Stimulated activated naive B cell treated with anti-CD40 and anti-IgM and Interleukin-4, amounts not matched to agents 10 μg/mL and 1 μg/mL and 100 μg/mL, for 72 hours (primary cell): ENCODE measurements at regions not wholly inside any gene's neighbourhood (a gene's known extent, or its start where the extent isn't known, plus 50 kb on each side); places are given as distances from the start of the nearest gene placed in this dataset.

Experiments
- ATAC-seq, 2 donors: fragments of 150-1000 bp; cut with Tn5 transposase; replicated peaks; 2 replicates each; pipeline ENCODE4 v1.10.0; 2021; ENCODE audit warnings: moderate library complexity in 1 of 2
- DNase-seq: peaks from one replicate; pipeline ENCODE4 v3.0.0; 2021
- H3K27ac Mint-ChIP-seq: one replicate; pipeline ENCODE4 v1.8.0; 2022; ENCODE audit warnings: mild to moderate bottlenecking, mixed read lengths
- H3K27me3 Mint-ChIP-seq, 2 donors: one replicate each; pipeline ENCODE4 v1.8.0; 2022; ENCODE audit warnings: mixed read lengths in 2 of 2
- H3K36me3 Mint-ChIP-seq, 2 donors: one replicate each; pipeline ENCODE4 v1.8.0; 2022; ENCODE audit warnings: mixed read lengths in 2 of 2, mild to moderate bottlenecking in 1 of 2
- H3K4me1 Mint-ChIP-seq, 2 donors: one replicate each; pipeline ENCODE4 v1.8.0; 2022; ENCODE audit warnings: mixed read lengths in 2 of 2, mild to moderate bottlenecking in 1 of 2
- H3K4me3 Mint-ChIP-seq, 2 donors: one replicate each; pipeline ENCODE4 v1.8.0; 2022; ENCODE audit warnings: mild to moderate bottlenecking in 2 of 2, mixed read lengths in 2 of 2, moderate library complexity in 1 of 2
- H3K9me3 Mint-ChIP-seq, 2 donors: one replicate each; pipeline ENCODE4 v1.8.0; 2022; ENCODE audit warnings: mixed read lengths in 2 of 2, mild to moderate bottlenecking in 1 of 2

GRCh38 chr6:40753675-40754448, 166.7 kb upstream of the LRFN2 start:
- Mint-ChIP-seq H3K9me3 (no peaks in the 10 kb centered on the region), H3K27me3 (peaks cover 37% of the 10 kb centered on the region in 2 donors), H3K4me3 (no peak overlapping the region), H3K4me1 (peaks cover 25 to 36% of the 10 kb centered on the region in 2 donors), H3K27ac (no peak overlapping the region), H3K36me3 (no peaks in the 10 kb centered on the region)
- no peak for ATAC-seq
- no peak for DNase-seq

GRCh38 chr6:40753048-40753447, 165.9 kb upstream of the LRFN2 start:
- H3K27me3 Mint-ChIP-seq: peaks cover 41 to 45% of the 10 kb centered on the region in 2 donors
- ATAC-seq: no peak
- no peak overlapping the region for H3K27ac Mint-ChIP-seq
- no peaks in the 10 kb centered on the region for H3K36me3 Mint-ChIP-seq
- H3K9me3 Mint-ChIP-seq: no peaks in the 10 kb centered on the region
- no peak overlapping the region for H3K4me3 Mint-ChIP-seq
- H3K4me1 Mint-ChIP-seq: peaks cover 25 to 36% of the 10 kb centered on the region in 2 donors
- DNase-seq: no peak

GRCh38 chr6:40744835-40745234, 157.7 kb upstream of the LRFN2 start:
- ATAC-seq (no peak), DNase-seq (no peak)
- H3K36me3 Mint-ChIP-seq: no peaks in the 10 kb centered on the region
- no peaks in the 10 kb centered on the region for H3K9me3 Mint-ChIP-seq
- peaks cover 25 to 30% of the 10 kb centered on the region in 2 donors for H3K27me3 Mint-ChIP-seq
- peaks cover 3 to 6% of the 10 kb centered on the region in 2 donors for H3K4me1 Mint-ChIP-seq
- no peak overlapping the region for H3K27ac Mint-ChIP-seq
- no peak overlapping the region for H3K4me3 Mint-ChIP-seq

- ATAC-seq: no peak
- H3K9me3 Mint-ChIP-seq: no peaks in the 10 kb centered on the region
These were observed 156.7 kb upstream of the LRFN2 start for GRCh38 chr6:40743690-40744446.

GRCh38 chr6:40743226-40743625, 156.1 kb upstream of the LRFN2 start:
- H3K4me1 Mint-ChIP-seq: peaks cover 3 to 6% of the 10 kb centered on the region in 2 donors
- peaks cover 19 to 30% of the 10 kb centered on the region in 2 donors for H3K27me3 Mint-ChIP-seq
- H3K27ac Mint-ChIP-seq: no peak overlapping the region
- no peaks in the 10 kb centered on the region for H3K36me3 Mint-ChIP-seq
- no peaks in the 10 kb centered on the region for H3K9me3 Mint-ChIP-seq
- H3K4me3 Mint-ChIP-seq: no peak overlapping the region
- ATAC-seq: no peak
- no peak for DNase-seq

More at GRCh38 chr6:40743690-40744446, 156.7 kb upstream of the LRFN2 start:
- no peak overlapping the region for H3K27ac Mint-ChIP-seq
- DNase-seq: no peak
- H3K4me1 Mint-ChIP-seq: peaks cover 3 to 6% of the 10 kb centered on the region in 2 donors
- H3K36me3 Mint-ChIP-seq: no peaks in the 10 kb centered on the region
- peaks cover 25 to 28% of the 10 kb centered on the region in 2 donors for H3K27me3 Mint-ChIP-seq
- no peak overlapping the region for H3K4me3 Mint-ChIP-seq

GRCh38 chr6:40740518-40740917, 153.4 kb upstream of the LRFN2 start:
- no peak for DNase-seq
- Mint-ChIP-seq H3K4me1 (peaks cover 3 to 6% of the 10 kb centered on the region in 2 donors), H3K4me3 (no peak overlapping the region), H3K27me3 (peaks cover 13 to 20% of the 10 kb centered on the region in 2 donors), H3K36me3 (no peaks in the 10 kb centered on the region), H3K9me3 (peaks cover 0 to 1% of the 10 kb centered on the region in 2 donors), H3K27ac (no peak overlapping the region)
- no peak for ATAC-seq

GRCh38 chr6:40738551-40739193, 151.5 kb upstream of the LRFN2 start:
- Mint-ChIP-seq H3K36me3 (no peaks in the 10 kb centered on the region), H3K9me3 (peaks cover 0 to 1% of the 10 kb centered on the region in 2 donors), H3K27me3 (peaks cover 11 to 20% of the 10 kb centered on the region in 2 donors), H3K27ac (no peak overlapping the region), H3K4me1 (peaks cover 8 to 10% of the 10 kb centered on the region in 2 donors), H3K4me3 (no peak overlapping the region)
- no peak for DNase-seq
- ATAC-seq: no peak

GRCh38 chr6:40735521-40735920, 148.4 kb upstream of the LRFN2 start:
- Mint-ChIP-seq H3K9me3 (peaks cover 0 to 1% of the 10 kb centered on the region in 2 donors), H3K36me3 (no peaks in the 10 kb centered on the region), H3K4me3 (no peak overlapping the region), H3K27me3 (peaks cover 6% of the 10 kb centered on the region in 2 donors), H3K27ac (no peak overlapping the region), H3K4me1 (peaks cover 7 to 10% of the 10 kb centered on the region in 2 donors)
- DNase-seq: no peak
- ATAC-seq: no peak

- no peaks in the 10 kb centered on the region for H3K36me3 Mint-ChIP-seq
- peaks cover 7 to 10% of the 10 kb centered on the region in 2 donors for H3K4me1 Mint-ChIP-seq
- peaks cover 6% of the 10 kb centered on the region in 2 donors for H3K27me3 Mint-ChIP-seq
- no peak overlapping the region for H3K27ac Mint-ChIP-seq
- no peak overlapping the region for H3K4me3 Mint-ChIP-seq
- no peak for DNase-seq
- no peak for ATAC-seq
- H3K9me3 Mint-ChIP-seq: peaks cover 0 to 1% of the 10 kb centered on the region in 2 donors
These were observed 148.0 kb upstream of the LRFN2 start for GRCh38 chr6:40735121-40735520.

- H3K4me1 Mint-ChIP-seq: peaks cover 7 to 10% of the 10 kb centered on the region in 2 donors
- no peaks in the 10 kb centered on the region for H3K36me3 Mint-ChIP-seq
- no peak overlapping the region for H3K27ac Mint-ChIP-seq
- peaks cover 6% of the 10 kb centered on the region in 2 donors for H3K27me3 Mint-ChIP-seq
- H3K4me3 Mint-ChIP-seq: no peak overlapping the region
- no peak for DNase-seq
- no peak for ATAC-seq
- H3K9me3 Mint-ChIP-seq: peaks cover 0 to 1% of the 10 kb centered on the region in 2 donors
These were observed 147.4 kb upstream of the LRFN2 start for GRCh38 chr6:40734607-40735006.

- H3K4me3 Mint-ChIP-seq: no peak overlapping the region
These were observed 146.7 kb upstream of the LRFN2 start for GRCh38 chr6:40733770-40734396.

GRCh38 chr6:40733290-40733689, 146.1 kb upstream of the LRFN2 start:
- H3K4me3 Mint-ChIP-seq: no peak overlapping the region
- DNase-seq: no peak
- H3K9me3 Mint-ChIP-seq: peaks cover 0 to 1% of the 10 kb centered on the region in 2 donors
- no peak for ATAC-seq
- no peak overlapping the region for H3K27ac Mint-ChIP-seq
- peaks cover 1 to 6% of the 10 kb centered on the region in 2 donors for H3K27me3 Mint-ChIP-seq
- no peaks in the 10 kb centered on the region for H3K36me3 Mint-ChIP-seq
- peaks cover 7 to 10% of the 10 kb centered on the region in 2 donors for H3K4me1 Mint-ChIP-seq

More at GRCh38 chr6:40733770-40734396, 146.7 kb upstream of the LRFN2 start:
- Mint-ChIP-seq H3K9me3 (peaks cover 0 to 1% of the 10 kb centered on the region in 2 donors), H3K4me1 (peaks cover 7 to 10% of the 10 kb centered on the region in 2 donors), H3K27ac (no peak overlapping the region), H3K27me3 (peaks cover 6% of the 10 kb centered on the region in 2 donors), H3K36me3 (no peaks in the 10 kb centered on the region)
- no peak for DNase-seq
- peak; percentile 88 to 91 for ATAC-seq

GRCh38 chr6:40732878-40733277, 145.7 kb upstream of the LRFN2 start:
- peaks cover 0 to 6% of the 10 kb centered on the region in 2 donors for H3K27me3 Mint-ChIP-seq
- ATAC-seq: no peak

GRCh38 chr6:40728643-40729042, 141.5 kb upstream of the LRFN2 start:
- Mint-ChIP-seq H3K36me3 (no peaks in the 10 kb centered on the region), H3K9me3 (no peaks in the 10 kb centered on the region), H3K4me1 (peaks cover 2 to 6% of the 10 kb centered on the region in 2 donors), H3K27me3 (no peaks in the 10 kb centered on the region), H3K4me3 (no peak overlapping the region), H3K27ac (no peak overlapping the region)
- no peak for DNase-seq
- no peak for ATAC-seq

More at GRCh38 chr6:40732878-40733277, 145.7 kb upstream of the LRFN2 start:
- H3K4me1 Mint-ChIP-seq: peaks cover 7 to 10% of the 10 kb centered on the region in 2 donors
- no peak overlapping the region for H3K4me3 Mint-ChIP-seq
- DNase-seq: no peak
- peaks cover 0 to 1% of the 10 kb centered on the region in 2 donors for H3K9me3 Mint-ChIP-seq
- no peaks in the 10 kb centered on the region for H3K36me3 Mint-ChIP-seq
- no peak overlapping the region for H3K27ac Mint-ChIP-seq
